GM12878 (cell line): ENCODE measurements at regions not wholly inside any gene's neighbourhood (a gene's known extent, or its start where the extent isn't known, plus 50 kb on each side); places are given as distances from the start of the nearest gene placed in this dataset.

Source experiments
- ATAC-seq: fragments of 200-7000 bp; cut with Tn5 transposase; 3 replicates; pipeline ENCODE4 v1.9.1; 2020; ENCODE audit warnings: mild to moderate bottlenecking, moderate library complexity
- BruUV-seq: library from RNA; stranded (reverse); fragments of 400-500 nt; replicated peaks from 2 replicates; lab custom pipeline; 2021; lab: Mats Ljungman, UMichigan
- CTCF ChIA-PET: fragments of 300-600 bp; sonication (Branson Sonifier 250); formaldehyde crosslinking; extraction: SDS; loops from one replicate; lab custom pipeline; 2021; ENCODE audit warnings: inconsistent platforms; lab: Yijun Ruan, JAX
- POLR2A ChIA-PET: fragments of 350-600 bp; formaldehyde crosslinking; extraction: SDS; loops from one replicate; lab custom pipeline; 2021; ENCODE audit warnings: inconsistent platforms; lab: Charles Lee
- RAD21 ChIA-PET: fragments of 300-600 bp; sonication (Branson Sonifier 250); formaldehyde crosslinking; loops from one replicate; lab custom pipeline; 2023; ENCODE audit warnings: antibody characterized with exemption; ENCODE audit not compliant: unreplicated experiment; lab: Charles Lee
- SMC1A ChIA-PET: fragments of 300-600 bp; sonication (Branson Sonifier 250); formaldehyde crosslinking; loops from one replicate; lab custom pipeline; 2023; ENCODE audit not compliant: unreplicated experiment, uncharacterized antibody; lab: Charles Lee
- DNase-seq: peaks from one replicate; pipeline ENCODE4 v3.0.0-alpha.2; 2011; ENCODE audit warnings: low read depth, low spot score
- FAIRE-seq: peaks from 3 replicates; lab custom pipeline; 2011; peaks lifted over from hg19 to GRCh38; lab: Jason Lieb, UNC
- H2AFZ ChIP-seq: 2 replicates; pipeline ENCODE4 v1.6.0; 2011; ENCODE audit warnings: low read depth, low read length, control low read depth; ENCODE audit not compliant: control insufficient read depth
- H3K27ac ChIP-seq: 2 replicates; pipeline ENCODE4 v1.5.1; 2011; ENCODE audit warnings: control low read depth; ENCODE audit not compliant: control insufficient read depth, insufficient read depth
- H3K27me3 ChIP-seq, 2 experiments: replicated peaks in 1 of 2; 2 replicates each; pipeline versions ENCODE4 v1.6.0 to v1.6.1; 2011; ENCODE audit warnings: low read length in 1 of 2; ENCODE audit not compliant: control insufficient read depth in 2 of 2, insufficient read depth in 2 of 2
- H3K36me3 ChIP-seq, 2 experiments: 2 replicates each; pipeline ENCODE4 v1.5.1; 2011; ENCODE audit warnings: low read length in 1 of 2; ENCODE audit not compliant: control insufficient read depth in 2 of 2, insufficient read depth in 2 of 2
- H3K4me1 ChIP-seq: 2 replicates; pipeline ENCODE4 v1.6.1; 2011; ENCODE audit warnings: mild to moderate bottlenecking, low read length, moderate library complexity, mixed read lengths; ENCODE audit not compliant: control insufficient read depth, insufficient read depth
- H3K4me2 ChIP-seq: 2 replicates; pipeline ENCODE4 v1.6.0; 2011; ENCODE audit warnings: control low read depth; ENCODE audit not compliant: control insufficient read depth, insufficient read depth
- H3K4me3 ChIP-seq: fragments of 200-600 bp; sonication (generic); 2 replicates; pipeline ENCODE4 v1.5.1; 2016
- H3K79me2 ChIP-seq: 2 replicates; pipeline ENCODE4 v1.6.0; 2011; ENCODE audit warnings: low read length; ENCODE audit not compliant: control insufficient read depth, insufficient read depth
- H3K9ac ChIP-seq: 2 replicates; pipeline ENCODE4 v1.8.0; 2011; ENCODE audit warnings: low read length, control low read depth, mixed read lengths; ENCODE audit not compliant: control insufficient read depth, insufficient read depth
- H3K9me3 ChIP-seq: replicated peaks from 3 replicates; pipeline ENCODE4 v1.5.1; 2011; ENCODE audit warnings: mild to moderate bottlenecking, low read length; ENCODE audit not compliant: control insufficient read depth, insufficient read depth
- H4K20me1 ChIP-seq: 2 replicates; pipeline ENCODE4 v1.6.0; 2011; ENCODE audit not compliant: control insufficient read depth, insufficient read depth
- BRCA1 ChIP-seq: IDR thresholded peaks from 2 replicates; pipeline ENCODE4 v1.6.1; 2011; ENCODE audit warnings: low read depth, low read length, improper control_type of control experiment
- CBX3 ChIP-seq: fragments of 200-600 bp; sonication (generic); IDR thresholded peaks from 2 replicates; pipeline ENCODE4 v1.6.1; 2016; ENCODE audit warnings: low read depth, borderline replicate concordance
- CEBPB ChIP-seq, 2 experiments: fragments of 150-350 bp in 1 of 2; IDR thresholded peaks; 2 replicates each; pipeline ENCODE4 v1.6.1; 2012 to 2014; ENCODE audit warnings: low read depth in 2 of 2, low read length in 2 of 2, borderline replicate concordance in 1 of 2, inconsistent platforms in 1 of 2
- CREB1 ChIP-seq: IDR thresholded peaks from 2 replicates; pipeline ENCODE4 v1.6.1; 2012; ENCODE audit warnings: low read depth, mild to moderate bottlenecking, inconsistent platforms
- EED ChIP-seq: sonication (generic); IDR thresholded peaks from 2 replicates; pipeline ENCODE4 v1.6.1; 2016; ENCODE audit warnings: antibody characterized with exemption, low read depth
- ESRRA ChIP-seq: IDR thresholded peaks from 2 replicates; pipeline ENCODE4 v1.6.1; 2012; ENCODE audit warnings: mild to moderate bottlenecking, low read length, improper control_type of control experiment
- PAX5 ChIP-seq: IDR thresholded peaks from 2 replicates; pipeline ENCODE4 v1.6.1; 2011; ENCODE audit warnings: low read depth, low read length, borderline replicate concordance
- PML ChIP-seq: IDR thresholded peaks from 2 replicates; pipeline ENCODE4 v1.6.1; 2012; ENCODE audit warnings: low read length, inconsistent platforms
- SMAD1 ChIP-seq: fragments of 450-650 bp; IDR thresholded peaks from 2 replicates; pipeline ENCODE4 v1.6.1; 2018; ENCODE audit warnings: mild to moderate bottlenecking, low read depth; ENCODE audit not compliant: partially characterized antibody
- SMARCA5 ChIP-seq: fragments of 450-650 bp; IDR thresholded peaks from 2 replicates; pipeline ENCODE4 v1.6.1; 2017; ENCODE audit warnings: mild to moderate bottlenecking
- ZNF24 ChIP-seq: fragments of 450-650 bp; IDR thresholded peaks from 2 replicates; pipeline ENCODE4 v1.6.1; 2017; ENCODE audit warnings: antibody characterized with exemption, mild to moderate bottlenecking
- ZNF274 ChIP-seq: IDR thresholded peaks from one replicate; pipeline ENCODE4 v1.8.0; 2011; ENCODE audit not compliant: insufficient read length, insufficient read depth
- ZZZ3 ChIP-seq: IDR thresholded peaks from 2 replicates; pipeline ENCODE4 v1.6.1; 2011; ENCODE audit warnings: low read depth; ENCODE audit not compliant: control insufficient read depth, insufficient read length
- WGBS: methylation state at CpG from one replicate; pipeline ENCODE4 v1.1.6; 2016; ENCODE audit warnings: low lambda C conversion rate; ENCODE audit not compliant: insufficient replicate concordance, insufficient coverage; ENCODE audit errors: missing lambda C conversion rate; 5-methylcytosine and 5-hydroxymethylcytosine counted together
- in situ Hi-C: fragments of 300-500 bp; cut with MboI; formaldehyde crosslinking; loops from 9 replicates; pipeline ENCODE4 v1.14.3; 2018; ENCODE audit warnings: mixed read lengths
- intact Hi-C: fragments of 100-400 bp; cut with micrococcal nuclease; formaldehyde crosslinking; loops from one replicate; pipeline ENCODE4 v1.14.2; 2022; ENCODE audit not compliant: unreplicated experiment
- TF ChIP-seq, protein P1 (sequence below): fragments of 450-650 bp; IDR thresholded peaks from 2 replicates; pipeline ENCODE4 v1.6.1; 2014; ENCODE audit warnings: mild to moderate bottlenecking
- TF ChIP-seq, protein P2 (sequence below): fragments of 450-650 bp; IDR thresholded peaks from 2 replicates; pipeline ENCODE4 v1.6.1; 2017; ENCODE audit warnings: mild to moderate bottlenecking, low read depth, inconsistent platforms; ENCODE audit not compliant: poor library complexity, severe bottlenecking
- TF ChIP-seq, protein P3 (sequence below): fragments of 450-650 bp; IDR thresholded peaks from 2 replicates; pipeline ENCODE4 v1.6.1; 2017; ENCODE audit warnings: borderline replicate concordance
- TF ChIP-seq, protein P4 (sequence below): fragments of 450-650 bp; IDR thresholded peaks from 2 replicates; pipeline ENCODE4 v1.6.1; 2018; ENCODE audit warnings: mild to moderate bottlenecking, low read depth, moderate library complexity; ENCODE audit not compliant: partially characterized antibody

DNA sequence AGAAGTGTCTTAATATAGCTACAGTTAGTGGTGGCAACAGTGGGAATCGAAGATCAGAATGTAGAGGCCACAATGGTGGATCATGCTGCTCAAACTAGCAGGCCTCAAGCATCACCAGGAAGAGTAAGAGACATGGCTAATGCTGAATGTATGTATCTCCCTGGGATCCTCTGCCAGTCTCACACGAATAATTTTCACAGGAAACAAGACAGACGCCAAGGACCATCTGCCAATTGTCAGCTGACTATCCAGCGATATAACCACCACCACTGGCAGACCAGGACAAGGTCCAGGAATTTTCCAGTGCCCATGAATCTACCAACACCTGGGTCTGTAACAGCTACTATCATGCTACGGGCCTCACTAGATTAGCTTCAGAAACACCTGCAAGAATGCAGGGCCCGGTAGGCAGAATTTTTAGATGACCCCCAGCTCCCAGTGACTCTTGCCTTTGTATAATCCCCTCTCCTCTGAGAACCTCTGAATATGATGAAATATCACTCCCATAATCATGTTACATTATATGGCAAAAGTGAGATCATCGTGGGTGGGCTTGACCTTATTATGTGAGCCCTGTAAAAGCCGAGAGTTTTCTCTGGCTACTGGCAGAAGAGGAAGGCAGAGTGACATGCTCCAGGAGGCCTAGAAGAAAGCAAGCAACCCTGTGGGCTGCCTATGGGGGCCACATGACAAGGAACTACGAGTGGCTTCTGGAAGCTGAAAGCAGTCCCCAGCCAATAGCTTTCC lies 429.8 kb downstream of the BCOR start (continued):
- TF ChIP-seq, protein P1, sequence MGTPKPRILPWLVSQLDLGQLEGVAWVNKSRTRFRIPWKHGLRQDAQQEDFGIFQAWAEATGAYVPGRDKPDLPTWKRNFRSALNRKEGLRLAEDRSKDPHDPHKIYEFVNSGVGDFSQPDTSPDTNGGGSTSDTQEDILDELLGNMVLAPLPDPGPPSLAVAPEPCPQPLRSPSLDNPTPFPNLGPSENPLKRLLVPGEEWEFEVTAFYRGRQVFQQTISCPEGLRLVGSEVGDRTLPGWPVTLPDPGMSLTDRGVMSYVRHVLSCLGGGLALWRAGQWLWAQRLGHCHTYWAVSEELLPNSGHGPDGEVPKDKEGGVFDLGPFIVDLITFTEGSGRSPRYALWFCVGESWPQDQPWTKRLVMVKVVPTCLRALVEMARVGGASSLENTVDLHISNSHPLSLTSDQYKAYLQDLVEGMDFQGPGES, result no peak
- no peak for TF ChIP-seq CBX3

DNA sequence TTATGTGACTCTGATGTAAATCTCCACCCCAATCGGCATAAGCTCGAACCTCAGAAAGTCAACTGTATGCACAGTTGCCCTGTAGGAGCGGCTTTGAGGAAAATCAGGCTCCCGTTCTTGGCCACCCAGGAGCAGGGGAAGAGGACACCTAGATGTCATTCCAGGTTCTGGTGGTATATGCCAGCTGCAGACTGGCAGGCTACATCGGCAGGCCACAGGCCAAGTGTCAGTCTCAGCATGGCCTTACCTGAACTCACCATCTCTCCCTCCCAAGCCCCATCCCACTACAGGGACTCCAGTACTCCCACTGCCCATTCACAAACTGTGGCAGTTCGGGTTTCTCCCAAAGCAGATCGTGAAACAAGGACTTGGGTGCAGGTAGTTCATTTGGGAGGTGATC lies 428.1 kb downstream of the BCOR start:
- ATAC-seq (no peak), FAIRE-seq (no peak), DNase-seq (no peak)
- no peaks in the 10 kb centered on the region for H3K79me2 ChIP-seq
- H3K9me3 ChIP-seq, result no peaks in the 10 kb centered on the region
- H3K27ac ChIP-seq, result no peak overlapping the region
- H3K9ac ChIP-seq, result no peak overlapping the region
- peaks cover 0 to 3% of the 10 kb centered on the region in 2 experiments; a peak in 1 of 4 replicates for H3K27me3 ChIP-seq
- 30% methylated on average over 7 of the region's 7 CpGs for WGBS
- ChIA-PET POLR2A (no interaction called here), CTCF (no interaction called here), RAD21 (no interaction called here), SMC1A (no interaction called here)
- intact Hi-C loops (no loop called here), in situ Hi-C loops (no loop called here)
- BruUV-seq, result no TSS peak
- no peaks in the 10 kb centered on the region for H3K36me3 ChIP-seq
- no peaks in the 10 kb centered on the region for H3K4me1 ChIP-seq
- no peaks in the 10 kb centered on the region for H4K20me1 ChIP-seq
- no peak overlapping the region for H3K4me3 ChIP-seq
- no peak overlapping the region for H2AFZ ChIP-seq
- no peak overlapping the region for H3K4me2 ChIP-seq
- no peak for TF ChIP-seq ZZZ3
- no peak for TF ChIP-seq CREB1
- TF ChIP-seq, protein P2, sequence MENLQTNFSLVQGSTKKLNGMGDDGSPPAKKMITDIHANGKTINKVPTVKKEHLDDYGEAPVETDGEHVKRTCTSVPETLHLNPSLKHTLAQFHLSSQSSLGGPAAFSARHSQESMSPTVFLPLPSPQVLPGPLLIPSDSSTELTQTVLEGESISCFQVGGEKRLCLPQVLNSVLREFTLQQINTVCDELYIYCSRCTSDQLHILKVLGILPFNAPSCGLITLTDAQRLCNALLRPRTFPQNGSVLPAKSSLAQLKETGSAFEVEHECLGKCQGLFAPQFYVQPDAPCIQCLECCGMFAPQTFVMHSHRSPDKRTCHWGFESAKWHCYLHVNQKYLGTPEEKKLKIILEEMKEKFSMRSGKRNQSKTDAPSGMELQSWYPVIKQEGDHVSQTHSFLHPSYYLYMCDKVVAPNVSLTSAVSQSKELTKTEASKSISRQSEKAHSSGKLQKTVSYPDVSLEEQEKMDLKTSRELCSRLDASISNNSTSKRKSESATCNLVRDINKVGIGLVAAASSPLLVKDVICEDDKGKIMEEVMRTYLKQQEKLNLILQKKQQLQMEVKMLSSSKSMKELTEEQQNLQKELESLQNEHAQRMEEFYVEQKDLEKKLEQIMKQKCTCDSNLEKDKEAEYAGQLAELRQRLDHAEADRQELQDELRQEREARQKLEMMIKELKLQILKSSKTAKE, result no peak
- TF ChIP-seq EED, result no peak
- no peak for TF ChIP-seq PML
- no peak for TF ChIP-seq PAX5
- TF ChIP-seq, protein P3, sequence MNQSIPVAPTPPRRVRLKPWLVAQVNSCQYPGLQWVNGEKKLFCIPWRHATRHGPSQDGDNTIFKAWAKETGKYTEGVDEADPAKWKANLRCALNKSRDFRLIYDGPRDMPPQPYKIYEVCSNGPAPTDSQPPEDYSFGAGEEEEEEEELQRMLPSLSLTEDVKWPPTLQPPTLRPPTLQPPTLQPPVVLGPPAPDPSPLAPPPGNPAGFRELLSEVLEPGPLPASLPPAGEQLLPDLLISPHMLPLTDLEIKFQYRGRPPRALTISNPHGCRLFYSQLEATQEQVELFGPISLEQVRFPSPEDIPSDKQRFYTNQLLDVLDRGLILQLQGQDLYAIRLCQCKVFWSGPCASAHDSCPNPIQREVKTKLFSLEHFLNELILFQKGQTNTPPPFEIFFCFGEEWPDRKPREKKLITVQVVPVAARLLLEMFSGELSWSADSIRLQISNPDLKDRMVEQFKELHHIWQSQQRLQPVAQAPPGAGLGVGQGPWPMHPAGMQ, result no peak
- TF ChIP-seq, protein P4, sequence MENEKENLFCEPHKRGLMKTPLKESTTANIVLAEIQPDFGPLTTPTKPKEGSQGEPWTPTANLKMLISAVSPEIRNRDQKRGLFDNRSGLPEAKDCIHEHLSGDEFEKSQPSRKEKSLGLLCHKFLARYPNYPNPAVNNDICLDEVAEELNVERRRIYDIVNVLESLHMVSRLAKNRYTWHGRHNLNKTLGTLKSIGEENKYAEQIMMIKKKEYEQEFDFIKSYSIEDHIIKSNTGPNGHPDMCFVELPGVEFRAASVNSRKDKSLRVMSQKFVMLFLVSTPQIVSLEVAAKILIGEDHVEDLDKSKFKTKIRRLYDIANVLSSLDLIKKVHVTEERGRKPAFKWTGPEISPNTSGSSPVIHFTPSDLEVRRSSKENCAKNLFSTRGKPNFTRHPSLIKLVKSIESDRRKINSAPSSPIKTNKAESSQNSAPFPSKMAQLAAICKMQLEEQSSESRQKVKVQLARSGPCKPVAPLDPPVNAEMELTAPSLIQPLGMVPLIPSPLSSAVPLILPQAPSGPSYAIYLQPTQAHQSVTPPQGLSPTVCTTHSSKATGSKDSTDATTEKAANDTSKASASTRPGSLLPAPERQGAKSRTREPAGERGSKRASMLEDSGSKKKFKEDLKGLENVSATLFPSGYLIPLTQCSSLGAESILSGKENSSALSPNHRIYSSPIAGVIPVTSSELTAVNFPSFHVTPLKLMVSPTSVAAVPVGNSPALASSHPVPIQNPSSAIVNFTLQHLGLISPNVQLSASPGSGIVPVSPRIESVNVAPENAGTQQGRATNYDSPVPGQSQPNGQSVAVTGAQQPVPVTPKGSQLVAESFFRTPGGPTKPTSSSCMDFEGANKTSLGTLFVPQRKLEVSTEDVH, result no peak
- TF ChIP-seq BRCA1, result no peak
- no peak for TF ChIP-seq SMARCA5
- no peak for TF ChIP-seq SMAD1
- TF ChIP-seq ZNF24, result no peak
- no peak for TF ChIP-seq CEBPB (IDR thresholded peaks at IDR 0.05; ENCODE audit: borderline replicate concordance in 1 of 2, low read depth in 2 of 2, low read length in 2 of 2)
- TF ChIP-seq ESRRA, result no peak
- no peak for TF ChIP-seq ZNF274
